Type B pancreatic cell (in vitro differentiated cells): ENCODE measurements at regions not wholly inside any gene's neighbourhood (a gene's known extent, or its start where the extent isn't known, plus 50 kb on each side); places are given as distances from the start of the nearest gene placed in this dataset.
A peak's percentile ranks its signal among the peaks of the same experiment; 100 is the strongest.

Experiments used
- DNase-seq: peaks from one replicate; pipeline ENCODE4 v3.0.0; 2021; ENCODE audit warnings: mixed read lengths; ENCODE audit not compliant: unreplicated experiment; ENCODE audit errors: extremely low spot score
- H3K27ac Mint-ChIP-seq: 2 replicates; pipeline ENCODE4 v1.8.0; 2021; ENCODE audit warnings: mild to moderate bottlenecking, mixed read lengths
- H3K27me3 Mint-ChIP-seq: 2 replicates; pipeline ENCODE4 v1.8.0; 2021; ENCODE audit warnings: mixed read lengths
- H3K36me3 Mint-ChIP-seq: 2 replicates; pipeline ENCODE4 v1.8.0; 2021; ENCODE audit warnings: mixed read lengths
- H3K4me1 Mint-ChIP-seq: one replicate; pipeline ENCODE4 v1.8.0; 2021; ENCODE audit warnings: mixed read lengths; ENCODE audit not compliant: unreplicated experiment
- H3K4me3 Mint-ChIP-seq: 2 replicates; pipeline ENCODE4 v1.8.0; 2021; ENCODE audit warnings: mild to moderate bottlenecking, mixed read lengths
- H3K9me3 Mint-ChIP-seq: 2 replicates; pipeline ENCODE4 v1.8.0; 2021; ENCODE audit warnings: mixed read lengths
- TF ChIP-seq, protein P1 (sequence below): fragments of 200-600 bp; sonication (generic); conservative IDR thresholded peaks from 2 replicates; pipeline ENCODE4 v1.5.0; 2021; ENCODE audit warnings: antibody characterized with exemption, mild to moderate bottlenecking

DNA sequence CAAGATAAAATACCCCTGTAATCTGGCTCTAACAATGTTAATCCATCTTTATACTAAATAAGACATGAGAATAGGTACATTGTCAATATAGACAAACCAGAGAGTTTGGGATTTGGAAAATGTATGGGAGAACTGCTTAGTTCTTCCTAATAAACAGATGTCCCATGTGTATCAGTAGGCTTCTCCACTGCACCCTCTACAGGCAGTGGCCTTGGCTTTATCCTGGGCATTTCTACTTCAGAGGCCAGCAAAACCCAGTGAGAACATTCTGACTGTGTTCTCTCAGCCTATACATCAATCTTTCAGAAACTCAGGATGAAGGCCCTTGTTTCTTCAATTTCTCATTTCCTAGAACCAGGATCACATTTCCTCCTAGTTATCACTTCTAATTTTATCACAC, 1167.5 kb upstream of the ACVR2A start:
- no peak for DNase-seq
- TF ChIP-seq, protein P1, sequence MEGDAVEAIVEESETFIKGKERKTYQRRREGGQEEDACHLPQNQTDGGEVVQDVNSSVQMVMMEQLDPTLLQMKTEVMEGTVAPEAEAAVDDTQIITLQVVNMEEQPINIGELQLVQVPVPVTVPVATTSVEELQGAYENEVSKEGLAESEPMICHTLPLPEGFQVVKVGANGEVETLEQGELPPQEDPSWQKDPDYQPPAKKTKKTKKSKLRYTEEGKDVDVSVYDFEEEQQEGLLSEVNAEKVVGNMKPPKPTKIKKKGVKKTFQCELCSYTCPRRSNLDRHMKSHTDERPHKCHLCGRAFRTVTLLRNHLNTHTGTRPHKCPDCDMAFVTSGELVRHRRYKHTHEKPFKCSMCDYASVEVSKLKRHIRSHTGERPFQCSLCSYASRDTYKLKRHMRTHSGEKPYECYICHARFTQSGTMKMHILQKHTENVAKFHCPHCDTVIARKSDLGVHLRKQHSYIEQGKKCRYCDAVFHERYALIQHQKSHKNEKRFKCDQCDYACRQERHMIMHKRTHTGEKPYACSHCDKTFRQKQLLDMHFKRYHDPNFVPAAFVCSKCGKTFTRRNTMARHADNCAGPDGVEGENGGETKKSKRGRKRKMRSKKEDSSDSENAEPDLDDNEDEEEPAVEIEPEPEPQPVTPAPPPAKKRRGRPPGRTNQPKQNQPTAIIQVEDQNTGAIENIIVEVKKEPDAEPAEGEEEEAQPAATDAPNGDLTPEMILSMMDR = no peak
- no peaks in the 10 kb centered on the region for H3K4me1 Mint-ChIP-seq
- H3K27me3 Mint-ChIP-seq = peaks cover 6% of the 10 kb centered on the region
- H3K27ac Mint-ChIP-seq = no peak overlapping the region
- no peaks in the 10 kb centered on the region for H3K36me3 Mint-ChIP-seq
- no peaks in the 10 kb centered on the region for H3K9me3 Mint-ChIP-seq
- no peak overlapping the region for H3K4me3 Mint-ChIP-seq

- Mint-ChIP-seq H3K27ac (no peak overlapping the region), H3K36me3 (no peaks in the 10 kb centered on the region), H3K4me1 (no peaks in the 10 kb centered on the region), H3K27me3 (peaks cover 12% of the 10 kb centered on the region), H3K9me3 (no peaks in the 10 kb centered on the region), H3K4me3 (no peak overlapping the region)
- DNase-seq = no peak
- TF ChIP-seq, protein P1 = no peak
Observed at GRCh38 chr2:146669735-146670134, 1175.1 kb upstream of the ACVR2A start.

DNA sequence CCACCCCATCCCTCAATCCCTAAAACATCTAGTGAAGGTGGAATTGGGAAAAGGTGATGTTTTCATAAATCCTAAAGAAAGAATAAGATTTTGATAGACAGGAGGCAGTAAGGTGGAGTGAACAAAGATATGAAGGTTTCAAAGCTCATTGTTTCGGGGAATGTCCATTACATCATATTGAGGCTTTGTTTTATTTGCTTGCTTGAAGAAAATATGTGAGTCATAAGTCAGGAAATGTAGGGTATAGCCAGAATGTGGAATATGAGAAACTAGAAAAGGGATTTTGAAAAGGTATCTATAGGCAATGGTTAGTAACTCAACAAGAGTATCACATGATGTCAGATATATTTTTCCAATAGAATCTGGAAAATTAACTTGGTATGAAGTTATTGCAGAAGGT, 1178.5 kb upstream of the ACVR2A start:
- Mint-ChIP-seq H3K27me3 (peaks cover 15% of the 10 kb centered on the region), H3K36me3 (no peaks in the 10 kb centered on the region), H3K9me3 (no peaks in the 10 kb centered on the region), H3K4me3 (no peak overlapping the region), H3K4me1 (no peaks in the 10 kb centered on the region), H3K27ac (no peak overlapping the region)
- TF ChIP-seq, protein P1 = no peak
- DNase-seq = no peak

- no peak overlapping the region for H3K27ac Mint-ChIP-seq
- DNase-seq = no peak
- H3K27me3 Mint-ChIP-seq = peaks cover 15% of the 10 kb centered on the region
- no peaks in the 10 kb centered on the region for H3K36me3 Mint-ChIP-seq
- no peaks in the 10 kb centered on the region for H3K9me3 Mint-ChIP-seq
- TF ChIP-seq, protein P1 = no peak
- no peak overlapping the region for H3K4me3 Mint-ChIP-seq
- no peaks in the 10 kb centered on the region for H3K4me1 Mint-ChIP-seq
Observed at GRCh38 chr2:146665800-146666199, 1179.0 kb upstream of the ACVR2A start.

GRCh38 chr2:146661473-146662096, 1183.2 kb upstream of the ACVR2A start:
- Mint-ChIP-seq H3K9me3 (peaks cover 4% of the 10 kb centered on the region), H3K27me3 (peaks cover 17% of the 10 kb centered on the region), H3K4me1 (no peaks in the 10 kb centered on the region), H3K36me3 (no peaks in the 10 kb centered on the region), H3K4me3 (no peak overlapping the region), H3K27ac (no peak overlapping the region)
- no peak for DNase-seq
- TF ChIP-seq, protein P1 = peak; percentile 90

GRCh38 chr2:146659976-146660375, 1184.9 kb upstream of the ACVR2A start:
- H3K4me1 Mint-ChIP-seq = no peaks in the 10 kb centered on the region
- TF ChIP-seq, protein P1 = no peak

More at GRCh38 chr2:146659976-146660375, 1184.9 kb upstream of the ACVR2A start:
- peaks cover 11% of the 10 kb centered on the region for H3K27me3 Mint-ChIP-seq
- no peak for DNase-seq
- H3K27ac Mint-ChIP-seq = no peak overlapping the region
- H3K36me3 Mint-ChIP-seq = no peaks in the 10 kb centered on the region
- no peak overlapping the region for H3K4me3 Mint-ChIP-seq
- peaks cover 4% of the 10 kb centered on the region for H3K9me3 Mint-ChIP-seq
